Endometrium (tissue), 2 donors: ENCODE measurements at regions not wholly inside any gene's neighbourhood (a gene's known extent, or its start where the extent isn't known, plus 50 kb on each side); places are given as distances from the start of the nearest gene placed in this dataset.
A peak's percentile ranks its signal among the peaks of the same experiment; 100 is the strongest.
"Not testable (repeated sequence)": the region's sequence is repeated elsewhere in the genome, so short reads cannot be mapped to it uniquely, and the experiment has no call there.

Experiments used
- FAIRE-seq: peaks from 2 replicates; lab custom pipeline; 2012; peaks lifted over from hg19 to GRCh38; lab: Jason Lieb, UNC
- donor health status: control.
- donor health status: control.

- no peak for FAIRE-seq
Observed at GRCh38 chr4:171342646-171343045, 470.6 kb upstream of the GALNTL6 start.

GRCh38 chr4:171340258-171340657 lies 472.9 kb upstream of the GALNTL6 start:
- FAIRE-seq = no peak

GRCh38 chr4:171334549-171334948 lies 478.7 kb upstream of the GALNTL6 start:
- FAIRE-seq = no peak

DNA sequence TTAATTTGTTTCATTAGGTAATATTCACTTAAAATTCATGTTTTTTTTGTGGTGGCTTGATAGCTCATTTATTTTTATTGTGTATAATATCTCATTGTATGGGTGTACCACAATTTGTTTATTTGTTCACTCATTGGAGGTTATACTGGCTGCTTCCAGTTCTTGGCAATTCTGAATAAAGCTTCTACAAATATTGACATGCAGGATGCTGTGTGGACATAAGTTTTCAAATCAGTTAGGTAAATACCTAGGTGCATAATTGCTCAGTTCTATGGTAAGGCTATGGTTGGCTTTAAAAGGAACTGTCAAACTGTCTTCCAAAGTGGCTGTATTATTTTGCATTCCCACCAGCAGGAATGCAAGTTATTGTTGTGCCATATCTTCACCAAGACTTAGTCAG lies 504.5 kb upstream of the GALNTL6 start:
- FAIRE-seq = no peak

GRCh38 chr4:171298048-171298718 lies 515.0 kb upstream of the GALNTL6 start:
- FAIRE-seq = not testable (repeated sequence)

GRCh38 chr4:171288816-171289432 lies 524.3 kb upstream of the GALNTL6 start:
- no peak for FAIRE-seq

GRCh38 chr4:171281359-171281758 lies 531.8 kb upstream of the GALNTL6 start:
- FAIRE-seq = no peak

DNA sequence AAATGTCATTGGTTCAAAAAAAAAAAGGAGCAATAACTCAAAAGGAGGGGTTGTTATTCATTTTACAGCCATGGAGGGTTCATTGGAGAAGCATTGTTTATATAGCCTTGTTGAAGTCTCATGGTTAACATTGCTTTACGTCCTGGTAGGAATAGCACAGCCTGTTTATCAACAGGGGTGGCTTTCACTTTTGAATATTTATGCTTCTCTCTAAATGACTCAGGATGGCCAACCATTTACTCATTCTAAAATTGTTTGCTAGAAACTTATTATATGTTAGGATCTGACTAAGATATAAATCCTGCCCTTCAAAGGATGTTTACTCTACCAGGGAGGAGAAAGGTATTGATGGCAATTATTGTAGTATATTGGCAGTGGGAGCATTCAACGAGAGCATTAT lies 534.1 kb upstream of the GALNTL6 start:
- no peak for FAIRE-seq

DNA sequence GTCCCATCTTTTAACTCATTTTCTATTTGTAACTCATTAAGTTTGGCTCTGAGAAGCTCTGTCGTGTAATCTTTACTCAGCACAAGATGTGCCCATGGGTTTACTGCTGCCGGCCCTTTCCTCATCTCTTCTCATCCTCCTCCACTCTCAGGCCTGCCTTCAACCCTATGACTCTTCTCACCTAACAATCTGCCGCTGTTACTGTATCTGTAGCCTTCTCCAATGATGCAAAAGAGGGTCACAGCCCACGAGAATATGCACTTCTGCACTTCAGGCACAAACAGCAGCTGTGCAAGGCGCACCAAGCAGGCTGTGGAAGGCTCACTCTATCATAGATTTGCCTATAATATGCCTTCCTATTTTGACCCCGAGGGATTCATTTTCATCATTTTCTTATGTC lies 546.5 kb upstream of the GALNTL6 start:
- no peak for FAIRE-seq

DNA sequence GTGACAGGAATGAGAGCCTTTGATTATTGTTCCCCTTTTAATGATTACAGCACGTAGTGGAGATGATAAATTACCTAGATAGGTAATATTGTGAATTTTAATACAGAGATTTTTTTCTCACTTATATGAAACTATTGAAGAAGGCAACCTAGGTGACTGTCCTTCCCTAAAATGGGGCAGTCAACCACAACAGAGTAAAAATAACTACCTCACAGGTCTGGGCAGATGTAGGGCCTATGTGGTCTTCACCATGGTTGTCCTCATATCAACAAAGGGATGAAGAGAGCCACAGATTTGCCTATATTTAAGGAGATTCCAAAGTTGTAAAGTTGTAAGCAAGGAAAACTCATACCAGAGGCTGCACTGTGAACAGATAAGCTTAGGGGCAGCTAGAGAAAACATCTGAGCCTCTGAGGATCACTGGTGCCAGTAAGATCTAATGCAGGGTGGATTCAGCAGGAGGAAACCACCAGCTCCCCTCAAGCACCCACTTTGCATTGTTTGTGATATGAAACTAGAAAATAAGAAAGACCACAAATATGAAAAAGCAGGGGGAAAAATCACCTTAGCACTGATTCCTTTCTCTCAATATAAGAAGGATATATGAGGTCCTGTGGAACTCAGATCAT lies 547.9 kb upstream of the GALNTL6 start:
- FAIRE-seq = no peak

DNA sequence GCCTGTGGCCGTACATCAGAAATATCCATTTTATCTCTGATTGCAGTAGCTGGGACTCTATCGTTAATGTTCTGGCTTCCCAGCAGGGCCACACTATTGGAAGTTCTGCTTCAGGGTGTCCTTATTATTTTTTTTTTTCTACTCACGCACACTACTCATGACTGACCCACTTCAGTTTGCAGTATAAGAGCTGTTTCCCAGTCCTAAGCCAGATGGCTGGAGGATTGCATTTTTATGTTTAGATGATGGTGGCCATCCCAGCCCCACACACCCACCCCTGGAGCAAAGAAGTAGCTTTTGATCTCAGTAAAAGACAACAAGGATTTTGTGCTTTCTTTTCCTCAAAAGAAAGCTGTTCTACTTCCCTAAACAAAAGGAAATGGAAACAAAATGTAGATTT lies 557.0 kb upstream of the GALNTL6 start:
- FAIRE-seq = no peak

GRCh38 chr4:171246948-171247347 lies 566.3 kb upstream of the GALNTL6 start:
- FAIRE-seq = peak; percentile 31

GRCh38 chr4:171242831-171243230 lies 570.4 kb upstream of the GALNTL6 start:
- FAIRE-seq = no peak

DNA sequence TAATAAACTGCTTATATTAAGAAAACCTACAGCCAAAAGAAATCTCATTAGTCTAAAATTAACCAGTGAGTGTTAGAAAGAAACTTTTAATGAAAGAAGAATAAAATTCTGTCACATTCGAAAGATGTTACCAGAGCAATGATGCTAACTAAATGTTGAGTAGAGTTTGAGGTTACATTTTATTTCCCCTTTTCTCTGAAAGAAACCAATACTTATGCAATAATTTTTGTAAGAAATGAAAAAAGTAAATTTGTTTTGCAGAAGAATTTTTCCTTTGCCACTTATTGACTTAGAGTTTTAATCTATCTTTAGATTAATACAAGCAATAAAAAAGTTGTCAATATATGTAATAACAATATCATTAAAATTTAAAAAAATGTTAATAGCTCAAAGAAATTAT lies 574.0 kb upstream of the GALNTL6 start:
- FAIRE-seq = no peak

DNA sequence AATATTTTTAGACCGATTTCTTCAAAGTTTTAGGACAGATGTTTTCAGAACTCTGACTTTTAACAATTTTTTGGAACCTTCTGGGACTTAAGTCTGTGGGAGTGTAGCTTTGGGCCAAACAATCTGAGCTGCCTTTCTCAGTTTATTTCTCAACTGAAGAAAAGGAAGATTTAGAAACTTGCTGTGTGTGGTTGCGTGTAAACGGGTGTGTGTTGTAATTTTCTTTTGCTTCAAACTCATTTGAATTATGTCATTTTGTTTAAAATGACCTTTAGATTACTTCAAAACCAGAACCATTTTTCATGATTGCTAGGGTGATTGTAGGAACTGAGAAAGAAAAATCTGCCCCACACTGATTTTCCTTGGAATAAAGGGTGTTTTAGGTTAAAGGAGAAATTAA lies 577.7 kb upstream of the GALNTL6 start:
- no peak for FAIRE-seq

DNA sequence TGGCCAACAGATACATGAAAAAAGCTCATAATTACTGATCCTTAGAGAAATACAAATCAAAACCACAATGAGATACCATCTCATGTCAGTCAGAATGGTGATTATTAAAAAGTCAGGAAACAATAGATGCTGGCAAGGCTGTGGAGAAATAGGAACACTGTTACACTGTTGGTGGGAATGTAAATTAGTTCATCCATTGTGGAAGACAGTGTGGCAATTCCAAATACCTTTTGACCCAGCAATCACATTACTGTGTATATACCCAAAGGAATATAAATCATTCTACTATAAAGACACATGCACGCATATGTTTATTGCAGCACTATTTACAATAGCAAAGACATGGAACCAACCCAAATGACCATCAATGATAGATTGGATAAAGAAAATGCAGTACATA lies 583.9 kb upstream of the GALNTL6 start:
- not testable (repeated sequence) for FAIRE-seq

- no peak for FAIRE-seq
Observed at GRCh38 chr4:171221181-171221580, 592.0 kb upstream of the GALNTL6 start.

DNA sequence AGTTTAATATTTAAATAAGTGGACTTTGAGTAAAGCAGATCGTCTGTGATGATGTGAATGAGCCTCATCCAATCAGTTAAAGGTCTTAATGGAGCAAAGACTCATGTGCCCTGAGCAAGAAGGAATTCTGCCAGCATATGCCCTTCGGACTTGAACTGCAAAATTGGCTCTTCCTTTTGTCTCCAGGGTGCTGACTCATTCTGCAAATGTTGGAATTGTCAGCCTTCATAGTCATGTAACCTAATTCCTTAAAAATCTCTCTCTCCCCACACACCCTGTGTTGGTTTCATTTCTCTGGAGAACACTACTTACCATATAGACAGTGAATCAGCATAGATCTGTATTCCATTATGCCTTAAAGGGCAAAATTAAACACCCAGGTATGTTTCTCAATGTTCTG lies 609.8 kb upstream of the GALNTL6 start:
- no peak for FAIRE-seq

- no peak for FAIRE-seq
Observed at GRCh38 chr4:171202908-171203307, 610.3 kb upstream of the GALNTL6 start.

DNA sequence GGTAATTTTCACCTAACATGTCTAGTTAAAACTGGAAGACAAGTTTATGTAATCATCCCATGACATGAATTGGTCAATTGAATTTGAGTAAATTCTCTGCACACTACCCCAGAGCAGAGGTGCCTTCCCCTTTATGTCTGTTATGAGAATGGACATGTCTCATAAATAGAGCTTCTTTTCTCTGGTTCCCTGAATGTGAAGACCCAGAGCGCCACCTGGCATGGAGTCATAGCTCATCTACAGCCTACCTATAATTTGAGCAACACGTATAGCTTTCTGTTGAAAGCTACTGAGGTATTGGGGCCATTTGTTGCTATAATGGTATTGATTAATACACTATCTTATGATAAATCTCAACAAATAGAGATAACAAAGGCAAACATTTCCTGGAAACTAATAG lies 626.5 kb upstream of the GALNTL6 start:
- FAIRE-seq = no peak

- no peak for FAIRE-seq
Observed at GRCh38 chr4:171181090-171181489, 632.1 kb upstream of the GALNTL6 start.

GRCh38 chr4:171170671-171171070 lies 642.5 kb upstream of the GALNTL6 start:
- no peak for FAIRE-seq

GRCh38 chr4:171169396-171169795 lies 643.8 kb upstream of the GALNTL6 start:
- FAIRE-seq = no peak

GRCh38 chr4:171162478-171162877 lies 650.7 kb upstream of the GALNTL6 start:
- no peak for FAIRE-seq
